ENCODE measurements at regions not wholly inside any gene's neighbourhood (a gene's known extent, or its start where the extent isn't known, plus 50 kb on each side); places are given as distances from the start of the nearest gene placed in this dataset.

DNA sequence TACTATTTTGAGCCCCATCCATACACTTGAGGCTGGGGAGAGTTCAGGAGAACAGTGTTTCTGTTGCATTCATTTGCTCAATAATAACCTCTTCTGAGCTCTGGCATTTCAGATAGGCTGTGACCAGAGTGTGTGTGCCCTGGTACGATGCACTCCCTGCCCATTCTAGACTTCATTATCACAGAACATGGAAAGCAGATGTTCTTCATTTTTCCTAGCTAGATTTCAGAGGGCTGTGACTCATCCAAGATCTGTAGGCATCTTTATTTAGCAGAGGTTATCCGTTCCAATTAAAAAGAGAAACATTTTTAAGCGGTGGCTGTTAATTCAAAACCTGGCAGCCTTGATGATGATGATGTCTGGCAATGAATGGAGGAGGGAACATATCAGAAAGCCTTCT lies 228.8 kb upstream of the EEF2KMT start:
- intact Hi-C loops (cut with micrococcal nuclease; ENCODE audit: unreplicated experiment): no loop called here
- no peaks in the 10 kb centered on the region for H4K20me1 ChIP-seq (ENCODE audit: insufficient read depth, low read length)
- no peak overlapping the region for H3K4me2 ChIP-seq (ENCODE audit: low read depth, low read length)
- TF ChIP-seq PAWR (CRISPR knock-in tag; IDR thresholded peaks at IDR 0.05; ENCODE audit: borderline replicate concordance) (no peak), MYC (CRISPR knock-in tag; IDR thresholded peaks at IDR 0.05; ENCODE audit: borderline replicate concordance) (no peak), ZNF589 (CRISPR knock-in tag; conservative IDR thresholded peaks at IDR 0.05) (no peak), KLF9 (CRISPR knock-in tag; IDR thresholded peaks at IDR 0.05; ENCODE audit: low read depth) (no peak), PLRG1 (conservative IDR thresholded peaks at IDR 0.05) (no peak), ARNTL (CRISPR knock-in tag; IDR thresholded peaks at IDR 0.05) (no peak), ZNF562 (CRISPR knock-in tag; IDR thresholded peaks at IDR 0.05; ENCODE audit: borderline replicate concordance) (no peak), ZNF776 (CRISPR knock-in tag; IDR thresholded peaks at IDR 0.05) (no peak), NR2F1 (CRISPR knock-in tag; IDR thresholded peaks at IDR 0.05) (no peak)
- TF ChIP-seq, protein P1, sequence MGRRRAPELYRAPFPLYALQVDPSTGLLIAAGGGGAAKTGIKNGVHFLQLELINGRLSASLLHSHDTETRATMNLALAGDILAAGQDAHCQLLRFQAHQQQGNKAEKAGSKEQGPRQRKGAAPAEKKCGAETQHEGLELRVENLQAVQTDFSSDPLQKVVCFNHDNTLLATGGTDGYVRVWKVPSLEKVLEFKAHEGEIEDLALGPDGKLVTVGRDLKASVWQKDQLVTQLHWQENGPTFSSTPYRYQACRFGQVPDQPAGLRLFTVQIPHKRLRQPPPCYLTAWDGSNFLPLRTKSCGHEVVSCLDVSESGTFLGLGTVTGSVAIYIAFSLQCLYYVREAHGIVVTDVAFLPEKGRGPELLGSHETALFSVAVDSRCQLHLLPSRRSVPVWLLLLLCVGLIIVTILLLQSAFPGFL (CRISPR knock-in tag; IDR thresholded peaks at IDR 0.05): no peak
- TF ChIP-seq, protein P2, sequence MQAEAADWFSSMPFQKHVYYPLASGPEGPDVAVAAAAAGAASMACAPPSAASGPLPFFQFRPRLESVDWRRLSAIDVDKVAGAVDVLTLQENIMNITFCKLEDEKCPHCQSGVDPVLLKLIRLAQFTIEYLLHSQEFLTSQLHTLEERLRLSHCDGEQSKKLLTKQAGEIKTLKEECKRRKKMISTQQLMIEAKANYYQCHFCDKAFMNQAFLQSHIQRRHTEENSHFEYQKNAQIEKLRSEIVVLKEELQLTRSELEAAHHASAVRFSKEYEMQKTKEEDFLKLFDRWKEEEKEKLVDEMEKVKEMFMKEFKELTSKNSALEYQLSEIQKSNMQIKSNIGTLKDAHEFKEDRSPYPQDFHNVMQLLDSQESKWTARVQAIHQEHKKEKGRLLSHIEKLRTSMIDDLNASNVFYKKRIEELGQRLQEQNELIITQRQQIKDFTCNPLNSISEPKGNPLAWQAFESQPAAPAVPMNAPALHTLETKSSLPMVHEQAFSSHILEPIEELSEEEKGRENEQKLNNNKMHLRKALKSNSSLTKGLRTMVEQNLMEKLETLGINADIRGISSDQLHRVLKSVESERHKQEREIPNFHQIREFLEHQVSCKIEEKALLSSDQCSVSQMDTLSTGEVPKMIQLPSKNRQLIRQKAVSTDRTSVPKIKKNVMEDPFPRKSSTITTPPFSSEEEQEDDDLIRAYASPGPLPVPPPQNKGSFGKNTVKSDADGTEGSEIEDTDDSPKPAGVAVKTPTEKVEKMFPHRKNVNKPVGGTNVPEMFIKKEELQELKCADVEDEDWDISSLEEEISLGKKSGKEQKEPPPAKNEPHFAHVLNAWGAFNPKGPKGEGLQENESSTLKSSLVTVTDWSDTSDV (CRISPR knock-in tag; IDR thresholded peaks at IDR 0.05): no peak
- TF ChIP-seq, protein P3, sequence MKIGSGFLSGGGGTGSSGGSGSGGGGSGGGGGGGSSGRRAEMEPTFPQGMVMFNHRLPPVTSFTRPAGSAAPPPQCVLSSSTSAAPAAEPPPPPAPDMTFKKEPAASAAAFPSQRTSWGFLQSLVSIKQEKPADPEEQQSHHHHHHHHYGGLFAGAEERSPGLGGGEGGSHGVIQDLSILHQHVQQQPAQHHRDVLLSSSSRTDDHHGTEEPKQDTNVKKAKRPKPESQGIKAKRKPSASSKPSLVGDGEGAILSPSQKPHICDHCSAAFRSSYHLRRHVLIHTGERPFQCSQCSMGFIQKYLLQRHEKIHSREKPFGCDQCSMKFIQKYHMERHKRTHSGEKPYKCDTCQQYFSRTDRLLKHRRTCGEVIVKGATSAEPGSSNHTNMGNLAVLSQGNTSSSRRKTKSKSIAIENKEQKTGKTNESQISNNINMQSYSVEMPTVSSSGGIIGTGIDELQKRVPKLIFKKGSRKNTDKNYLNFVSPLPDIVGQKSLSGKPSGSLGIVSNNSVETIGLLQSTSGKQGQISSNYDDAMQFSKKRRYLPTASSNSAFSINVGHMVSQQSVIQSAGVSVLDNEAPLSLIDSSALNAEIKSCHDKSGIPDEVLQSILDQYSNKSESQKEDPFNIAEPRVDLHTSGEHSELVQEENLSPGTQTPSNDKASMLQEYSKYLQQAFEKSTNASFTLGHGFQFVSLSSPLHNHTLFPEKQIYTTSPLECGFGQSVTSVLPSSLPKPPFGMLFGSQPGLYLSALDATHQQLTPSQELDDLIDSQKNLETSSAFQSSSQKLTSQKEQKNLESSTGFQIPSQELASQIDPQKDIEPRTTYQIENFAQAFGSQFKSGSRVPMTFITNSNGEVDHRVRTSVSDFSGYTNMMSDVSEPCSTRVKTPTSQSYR (CRISPR knock-in tag; IDR thresholded peaks at IDR 0.05; ENCODE audit: borderline replicate concordance): no peak
- H3K9me3 ChIP-seq (ENCODE audit: low read length): no peaks in the 10 kb centered on the region
- no peak overlapping the region for H3K27ac ChIP-seq (ENCODE audit: extremely low read length, insufficient read depth, low read length)
- DNase-seq (ENCODE audit: low spot score) (no peak), FAIRE-seq (no peak), ATAC-seq (no peak)
- BruUV-seq (replicated peaks): no TSS peak
- ChIA-PET POLR2A (no interaction called here), CTCF (ENCODE audit: low intra/inter-chr PET ratio, low total read pairs) (no interaction called here)
- 2% methylated on average over 3 of the region's 3 CpGs for WGBS (ENCODE audit: low lambda C conversion rate)
- H3K9ac ChIP-seq (ENCODE audit: insufficient read depth, low read depth, low read length): no peak overlapping the region
- no peaks in the 10 kb centered on the region for H3K4me1 ChIP-seq (ENCODE audit: insufficient read depth, low read length)
- H2AFZ ChIP-seq (ENCODE audit: low read length): no peak overlapping the region
- H3K36me3 ChIP-seq (replicated peaks in 1 of 2; ENCODE audit: control insufficient read depth in 1 of 2, insufficient read depth in 2 of 2, low read length in 2 of 2): no peaks in the 10 kb centered on the region
- H3K27me3 ChIP-seq (ENCODE audit: control insufficient read depth in 1 of 2, insufficient read depth in 2 of 2, low read length in 2 of 2): peaks cover 0 to 23% of the 10 kb centered on the region in 2 experiments; a peak in 2 of 5 replicates
- in situ Hi-C loops (cut with HindIII; ENCODE audit: extremely low pct_ligation_motif_present, low pct_unique_long_range_greater_than_20kb): no loop called here
- no peaks in the 10 kb centered on the region for H3K79me2 ChIP-seq (ENCODE audit: insufficient read depth, low read length)
- no peak overlapping the region for H3K4me3 ChIP-seq (replicated peaks in 1 of 3; ENCODE audit: insufficient read depth in 1 of 3, low read depth in 2 of 3, low read length in 3 of 3)

All from HepG2 (cell line).